ENCODE measurements at regions not wholly inside any gene's neighbourhood (a gene's known extent, or its start where the extent isn't known, plus 50 kb on each side); places are given as distances from the start of the nearest gene placed in this dataset.
"Not testable (repeated sequence)": the region's sequence is repeated elsewhere in the genome, so short reads cannot be mapped to it uniquely, and the experiment has no call there.

- not testable (repeated sequence) for DNase-seq
Measured at GRCh38 chr11:86166287-86166686, 78.3 kb upstream of the EED start.

GRCh38 chr11:86164106-86164505, 80.4 kb upstream of the EED start:
- no peak for DNase-seq

DNA sequence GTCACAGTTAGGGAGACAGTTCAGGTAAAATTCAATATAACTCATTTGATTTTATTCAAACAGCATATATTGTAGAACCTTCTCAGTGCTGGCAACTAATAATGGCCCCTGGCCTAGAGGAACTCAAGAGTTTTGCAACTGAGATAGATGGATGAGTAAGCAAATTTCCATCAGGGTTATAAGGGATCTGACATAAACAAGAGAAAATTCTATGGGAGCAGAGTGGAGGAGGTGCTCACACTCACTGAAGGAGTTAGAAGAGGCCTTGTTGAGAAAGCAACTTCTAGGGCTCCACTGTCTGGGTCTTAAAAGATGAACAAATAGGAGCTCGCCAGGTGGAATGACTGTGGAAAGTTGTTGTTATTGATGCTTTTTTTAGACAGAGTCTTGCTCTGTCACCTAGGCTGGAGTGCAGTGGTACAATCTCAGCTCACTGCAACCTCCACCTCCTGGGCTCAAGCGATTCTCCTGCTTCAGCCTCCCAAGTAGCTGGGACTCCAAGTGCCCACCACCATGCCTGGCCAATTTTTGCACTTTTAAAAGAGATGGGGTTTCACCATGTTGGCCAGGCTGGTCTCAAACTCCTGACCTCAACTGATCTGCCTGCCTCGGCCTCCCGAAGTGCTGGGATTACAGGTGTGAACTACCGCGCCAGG, 81.2 kb upstream of the EED start:
- not testable (repeated sequence) for DNase-seq

DNA sequence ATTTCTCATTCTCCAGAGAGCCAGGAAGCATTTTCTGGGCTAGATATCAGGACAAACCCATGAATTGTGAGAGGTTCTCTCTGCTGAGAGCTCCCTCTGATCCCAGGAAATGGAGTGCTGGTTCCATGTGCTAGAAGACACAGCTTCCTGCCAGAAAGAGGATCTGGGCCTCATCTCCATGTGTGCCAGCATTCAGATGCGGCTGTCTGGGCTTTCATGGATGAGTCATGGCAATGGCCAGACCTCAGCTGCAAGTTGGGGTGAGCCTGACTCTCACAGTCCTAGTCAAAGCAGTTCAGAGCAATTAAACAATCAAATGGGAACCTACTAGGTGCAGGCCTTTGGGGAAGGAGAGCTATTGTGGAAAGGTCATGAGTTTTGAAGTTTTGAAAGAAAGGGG, 82.3 kb upstream of the EED start:
- DNase-seq: no peak

GRCh38 chr11:86161837-86162236, 82.7 kb upstream of the EED start:
- DNase-seq: no peak

DNA sequence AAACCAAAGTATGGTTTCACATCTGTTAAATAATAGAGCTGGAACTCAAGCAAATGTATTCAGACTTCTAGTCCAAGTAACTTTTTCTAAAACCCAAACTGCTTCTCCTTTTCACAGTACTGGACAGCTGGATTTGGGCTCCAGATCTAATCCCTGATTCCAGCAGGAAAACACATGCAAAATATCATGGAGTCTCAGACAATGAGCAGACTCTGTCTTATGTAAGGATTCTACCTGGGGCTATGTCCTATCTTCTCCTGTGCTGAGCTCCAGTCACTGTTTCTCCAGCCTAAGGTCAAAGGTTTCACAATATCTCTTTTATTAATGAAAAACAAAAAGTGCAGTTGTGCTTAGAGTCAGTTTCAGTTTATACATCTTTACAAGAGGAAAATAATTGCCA, 83.2 kb upstream of the EED start:
- no peak for DNase-seq

DNA sequence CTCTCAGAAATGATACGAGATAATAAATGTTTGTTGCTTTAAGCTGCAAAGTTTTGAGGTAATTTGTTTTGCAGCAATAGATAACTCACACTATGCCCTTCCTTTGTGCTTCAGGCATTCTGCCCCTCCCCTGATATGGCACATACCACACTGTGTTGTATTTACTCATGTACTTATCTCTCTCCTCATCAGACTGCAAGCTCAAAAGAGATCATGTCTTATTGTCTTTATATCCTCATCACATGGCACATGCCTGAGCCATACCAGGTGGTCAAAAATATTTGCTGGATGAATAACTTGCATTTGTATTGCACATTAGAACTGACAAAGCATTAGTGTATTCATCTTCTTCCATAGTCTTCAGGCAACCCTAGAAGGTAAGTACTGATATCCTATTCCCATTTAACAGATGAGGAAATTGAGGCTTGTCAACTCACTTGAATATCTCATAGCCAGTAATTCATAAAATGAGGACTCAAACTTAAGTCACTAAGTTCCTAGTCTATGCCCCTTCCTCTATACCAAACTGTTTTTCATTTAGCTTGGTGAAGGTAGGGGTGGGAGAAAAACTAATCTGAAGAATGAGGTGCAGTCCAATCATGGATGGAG, 83.9 kb upstream of the EED start:
- DNase-seq: no peak

DNA sequence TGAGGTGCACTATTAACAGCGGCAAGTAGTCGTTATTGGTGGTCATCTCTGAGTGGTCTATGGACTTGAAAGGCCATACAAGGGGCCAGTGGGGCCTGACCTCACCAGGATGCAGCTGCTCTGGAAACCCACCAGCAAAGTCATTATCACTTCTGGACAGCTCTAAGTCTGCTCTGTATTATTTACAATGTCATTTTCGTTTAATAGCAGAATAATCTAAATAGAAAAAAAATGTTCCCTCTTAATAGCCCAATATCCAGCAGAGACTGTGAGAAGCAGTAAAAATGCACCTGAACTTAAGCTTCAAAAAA, 85.0 kb upstream of the EED start:
- DNase-seq: no peak

DNA sequence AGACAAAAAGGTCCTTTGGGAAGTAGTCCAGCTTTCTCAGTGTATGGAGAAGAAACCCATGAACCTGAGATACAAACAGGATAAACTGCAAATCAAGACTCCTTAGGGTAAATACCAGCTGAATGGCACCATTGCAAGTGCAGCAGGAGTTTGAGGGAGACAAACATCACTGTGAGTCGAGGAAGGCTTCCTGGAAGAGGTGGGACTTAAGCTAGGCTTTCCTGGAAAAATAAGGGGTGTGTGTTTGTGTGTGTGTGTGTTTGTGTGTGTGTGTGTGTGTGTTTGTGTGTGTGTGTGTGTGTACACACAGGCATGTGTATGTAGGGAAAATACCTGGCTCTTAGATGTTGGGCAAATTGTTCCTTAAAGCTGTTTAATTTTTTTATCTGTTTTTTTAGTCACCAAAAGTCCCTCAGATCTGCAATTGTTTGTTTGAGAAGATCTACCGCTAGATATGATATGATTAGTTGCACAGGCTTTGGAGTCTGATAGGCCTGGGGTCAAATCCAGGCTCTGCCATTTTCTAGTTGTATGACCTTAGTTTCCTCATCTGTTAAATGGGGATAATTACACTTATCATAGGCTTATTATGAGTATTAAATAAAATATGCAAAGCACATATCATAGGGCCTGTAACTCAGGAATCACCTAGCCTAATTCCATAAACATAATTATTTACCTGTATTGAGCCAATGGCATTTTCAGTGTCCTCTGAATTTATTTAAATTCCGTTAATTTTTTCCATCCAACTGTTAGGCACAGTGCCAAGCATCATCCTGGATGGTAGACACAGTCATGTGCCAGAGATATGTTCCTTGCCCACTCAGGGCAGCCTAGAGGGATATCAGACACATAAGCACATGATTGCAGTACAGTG, 85.6 kb upstream of the EED start:
- DNase-seq: no peak

DNA sequence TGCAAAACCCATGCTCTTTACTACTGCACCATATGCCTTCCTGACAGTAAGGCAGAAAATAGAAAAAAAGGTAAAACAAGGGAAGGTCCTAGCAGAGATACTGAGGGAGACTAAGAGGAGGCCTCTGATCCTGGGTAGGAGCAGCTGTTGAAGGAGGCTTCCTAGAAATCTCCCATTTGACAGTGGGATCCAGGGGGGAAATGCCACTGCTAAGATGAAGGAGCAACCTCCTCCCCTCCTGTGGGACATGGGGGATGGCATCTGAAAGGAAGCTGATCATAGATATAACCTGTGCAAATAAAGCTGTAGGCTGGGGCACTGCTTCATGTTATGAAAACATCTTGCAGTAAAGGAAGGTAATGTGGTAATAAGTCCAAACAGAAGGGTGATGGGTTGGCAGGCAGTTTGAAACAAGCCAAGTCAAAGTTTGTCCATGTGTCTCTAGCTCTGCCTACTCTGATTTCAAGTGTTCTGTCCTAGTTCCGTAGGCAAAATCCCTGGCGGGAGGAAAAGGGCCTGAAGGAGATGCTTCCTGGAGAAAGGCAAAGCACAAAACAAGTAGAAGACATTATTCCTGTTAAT, 86.7 kb upstream of the EED start:
- no peak for DNase-seq

DNA sequence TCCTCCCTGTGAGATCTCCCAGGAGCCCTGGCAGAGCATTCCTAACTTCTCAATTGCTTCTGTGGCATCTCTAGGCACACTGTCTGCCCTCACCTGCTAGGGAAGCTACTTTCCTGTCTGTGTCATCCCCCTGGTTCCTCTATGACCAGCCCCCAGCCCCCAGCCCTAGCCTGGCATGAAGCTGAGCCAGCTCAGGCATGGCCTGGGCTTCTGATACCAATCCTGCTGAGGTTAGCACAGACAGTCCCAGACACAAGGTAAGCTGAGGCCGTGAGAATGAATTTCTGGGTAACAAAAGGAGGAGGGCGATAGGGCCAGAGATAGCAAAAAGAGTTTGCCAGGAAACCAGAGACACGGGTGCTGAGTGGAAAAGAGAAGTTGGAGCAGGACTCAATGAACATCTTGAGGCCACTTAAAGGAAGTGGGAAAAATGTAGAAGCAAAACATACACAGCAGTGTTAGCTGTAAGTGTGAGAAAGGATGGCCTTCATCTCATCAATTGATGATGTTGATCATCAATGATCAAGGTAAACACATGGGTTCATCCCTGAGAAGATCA, 87.6 kb upstream of the PICALM start:
- no peak for DNase-seq

DNA sequence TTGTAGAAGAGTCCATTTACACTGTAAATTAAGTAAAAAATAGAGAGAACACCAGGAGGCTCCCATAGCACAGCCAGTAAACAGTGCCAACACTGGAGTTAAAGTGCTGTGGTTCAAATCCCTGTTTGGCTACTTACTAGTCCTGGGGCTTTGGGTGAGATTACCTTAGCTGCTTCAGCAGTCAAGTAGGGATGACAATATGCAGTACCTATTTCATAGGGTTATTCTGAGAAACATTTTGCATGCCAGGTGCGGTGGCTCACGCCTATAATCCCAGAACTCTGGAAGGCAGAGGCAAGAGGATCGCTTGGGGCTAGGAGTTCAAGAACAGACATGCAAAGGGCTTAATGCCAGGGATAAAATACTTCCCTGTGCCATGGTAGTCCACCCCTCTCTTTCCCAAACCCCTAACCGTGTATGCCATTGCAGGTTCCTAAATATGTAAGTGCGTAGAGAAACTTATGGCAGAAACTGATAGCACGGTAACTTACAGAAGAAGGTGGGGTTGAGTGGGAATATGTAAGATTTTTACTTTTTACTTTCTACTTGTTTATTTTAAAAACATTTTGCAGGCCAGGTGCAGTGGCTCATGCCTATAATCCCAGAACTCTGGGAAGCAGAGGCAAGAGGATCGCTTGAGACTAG, 86.4 kb upstream of the PICALM start:
- no peak for DNase-seq

DNA sequence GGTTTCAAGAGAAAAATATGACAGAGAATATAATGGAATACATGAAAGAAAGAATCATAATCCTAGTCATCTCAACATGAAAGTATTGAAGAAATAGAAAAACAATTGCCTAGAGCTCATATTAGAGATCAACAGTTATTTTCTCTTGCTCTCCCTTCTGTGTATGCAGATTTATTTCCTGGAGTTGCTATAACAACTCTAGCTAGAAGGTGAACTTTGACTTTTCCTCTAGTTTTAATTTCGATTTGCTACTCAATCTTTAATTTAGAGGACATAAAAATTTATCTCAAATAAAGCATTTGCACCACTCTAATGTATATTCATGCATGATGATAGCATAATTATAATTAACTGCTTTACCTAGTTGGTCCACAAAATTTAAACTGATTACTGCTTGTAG, 84.6 kb upstream of the PICALM start:
- DNase-seq: no peak

GRCh38 chr11:86152901-86153300, 84.0 kb upstream of the PICALM start:
- no peak for DNase-seq

- no peak for DNase-seq
Measured at GRCh38 chr11:86152006-86152862, 83.3 kb upstream of the PICALM start.

GRCh38 chr11:86151174-86152005, 82.5 kb upstream of the PICALM start:
- DNase-seq: no peak

DNA sequence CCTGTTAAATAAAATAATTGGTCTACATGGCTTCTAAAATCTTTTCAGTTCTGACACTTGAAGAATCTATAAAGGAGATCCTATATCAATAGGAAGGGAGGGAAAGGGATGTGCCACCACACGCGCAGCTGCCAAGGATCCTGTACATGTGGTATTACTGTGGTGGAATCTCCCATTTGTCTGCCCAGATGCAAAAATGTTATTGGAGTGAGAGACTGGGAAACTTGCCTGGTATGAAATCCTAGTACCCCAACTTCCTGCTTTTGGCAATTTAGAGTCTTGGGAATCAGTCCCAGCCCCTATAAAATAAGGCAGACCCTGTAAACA, 81.9 kb upstream of the PICALM start:
- no peak for DNase-seq

DNA sequence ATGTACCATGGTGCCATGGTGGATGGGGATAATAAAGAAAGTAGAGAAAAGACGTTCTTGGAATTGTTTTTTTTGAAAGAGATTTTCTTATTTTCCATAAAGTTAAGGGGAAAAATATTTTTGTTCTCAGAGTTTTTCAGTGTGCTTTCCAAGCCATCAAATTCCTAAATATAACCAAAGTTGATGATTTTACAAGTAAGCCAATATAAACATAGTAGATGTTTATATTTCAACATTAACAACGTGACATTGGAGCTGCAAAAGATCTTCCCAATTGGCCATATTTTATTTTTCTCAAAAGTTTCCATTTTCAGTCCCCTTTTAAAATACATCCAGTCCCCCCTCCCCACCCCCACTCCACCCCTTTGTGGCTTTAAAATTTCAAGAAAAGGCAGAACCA, 80.9 kb upstream of the PICALM start:
- no peak for DNase-seq

- DNase-seq: no peak
Measured at GRCh38 chr11:86148345-86148747, 79.5 kb upstream of the PICALM start.

GRCh38 chr11:86147004-86147403, 78.1 kb upstream of the PICALM start:
- DNase-seq: no peak

GRCh38 chr11:86145439-86146156, 76.7 kb upstream of the PICALM start:
- DNase-seq: no peak

Data from activated T-cell treated with anti-CD3 and anti-CD28 coated beads, Interleukin-2, amount 50 U/mL, for 48 hours (primary cell).